GM18951 (cell line): ENCODE measurements at regions not wholly inside any gene's neighbourhood (a gene's known extent, or its start where the extent isn't known, plus 50 kb on each side); places are given as distances from the start of the nearest gene placed in this dataset.

ENCODE experiments used
- POLR2A ChIP-seq: IDR thresholded peaks from 4 replicates; pipeline ENCODE4 v1.6.1; 2011; ENCODE audit warnings: mild to moderate bottlenecking; ENCODE audit not compliant: insufficient read length, insufficient read depth; ENCODE audit errors: extremely low read depth
- in situ Hi-C: fragments of 300-500 bp; cut with MboI; formaldehyde crosslinking; loops from one replicate; pipeline ENCODE4 v1.12.0; 2022; ENCODE audit warnings: low sequenced_read_pairs, mixed read lengths, inconsistent platforms; ENCODE audit not compliant: unreplicated experiment

- TF ChIP-seq POLR2A, result no peak
- in situ Hi-C loops, result no loop called here
These were observed 143.9 kb upstream of the SLC39A10 start for GRCh38 chr2:195513119-195513518.

- in situ Hi-C loops, result no loop called here
These were observed 147.5 kb upstream of the SLC39A10 start for GRCh38 chr2:195509551-195509950.

GRCh38 chr2:195508139-195508455 lies 148.9 kb upstream of the SLC39A10 start:
- in situ Hi-C loops, result no loop called here
- no peak for TF ChIP-seq POLR2A

More at GRCh38 chr2:195509551-195509950, 147.5 kb upstream of the SLC39A10 start:
- no peak for TF ChIP-seq POLR2A

GRCh38 chr2:195507447-195508138 lies 149.4 kb upstream of the SLC39A10 start:
- in situ Hi-C loops, result no loop called here
- no peak for TF ChIP-seq POLR2A

- no peak for TF ChIP-seq POLR2A
- in situ Hi-C loops, result no loop called here
These were observed 151.3 kb upstream of the SLC39A10 start for GRCh38 chr2:195505701-195506100.

GRCh38 chr2:195503208-195503607 lies 153.8 kb upstream of the SLC39A10 start:
- in situ Hi-C loops, result no loop called here
- no peak for TF ChIP-seq POLR2A

GRCh38 chr2:195501746-195502145 lies 155.3 kb upstream of the SLC39A10 start:
- TF ChIP-seq POLR2A, result no peak
- in situ Hi-C loops, result no loop called here

- in situ Hi-C loops, result no loop called here
- TF ChIP-seq POLR2A, result no peak
These were observed 156.1 kb upstream of the SLC39A10 start for GRCh38 chr2:195500879-195501278.

- no peak for TF ChIP-seq POLR2A
- in situ Hi-C loops, result no loop called here
These were observed 158.1 kb upstream of the SLC39A10 start for GRCh38 chr2:195498839-195499490.

GRCh38 chr2:195498176-195498575 lies 158.8 kb upstream of the SLC39A10 start:
- in situ Hi-C loops, result no loop called here

GRCh38 chr2:195496991-195497390 lies 160.0 kb upstream of the SLC39A10 start:
- in situ Hi-C loops, result no loop called here
- no peak for TF ChIP-seq POLR2A

More at GRCh38 chr2:195498176-195498575, 158.8 kb upstream of the SLC39A10 start:
- TF ChIP-seq POLR2A, result no peak

GRCh38 chr2:195495966-195496365 lies 161.1 kb upstream of the SLC39A10 start:
- in situ Hi-C loops, result no loop called here

GRCh38 chr2:195495351-195495750 lies 161.7 kb upstream of the SLC39A10 start:
- no peak for TF ChIP-seq POLR2A
- in situ Hi-C loops, result no loop called here

More at GRCh38 chr2:195495966-195496365, 161.1 kb upstream of the SLC39A10 start:
- TF ChIP-seq POLR2A, result no peak

GRCh38 chr2:195494451-195494850 lies 162.6 kb upstream of the SLC39A10 start:
- in situ Hi-C loops, result no loop called here
- TF ChIP-seq POLR2A, result no peak
